HepG2 (cell line): ENCODE measurements at regions not wholly inside any gene's neighbourhood (a gene's known extent, or its start where the extent isn't known, plus 50 kb on each side); places are given as distances from the start of the nearest gene placed in this dataset.

Experiments
- ZNF20 ChIP-seq: sonication (generic); formaldehyde crosslinking; IDR thresholded peaks from 2 replicates; pipeline ENCODE4 v1.4.0; 2020; ENCODE audit warnings: mild to moderate bottlenecking, moderate library complexity, missing genetic modification reagents
- TF ChIP-seq, protein P1 (sequence below): sonication (generic); formaldehyde crosslinking; IDR thresholded peaks from 2 replicates; pipeline ENCODE4 v1.8.0; 2022; ENCODE audit warnings: mild to moderate bottlenecking, missing genetic modification reagents; ENCODE audit not compliant: insufficient replicate concordance

DNA sequence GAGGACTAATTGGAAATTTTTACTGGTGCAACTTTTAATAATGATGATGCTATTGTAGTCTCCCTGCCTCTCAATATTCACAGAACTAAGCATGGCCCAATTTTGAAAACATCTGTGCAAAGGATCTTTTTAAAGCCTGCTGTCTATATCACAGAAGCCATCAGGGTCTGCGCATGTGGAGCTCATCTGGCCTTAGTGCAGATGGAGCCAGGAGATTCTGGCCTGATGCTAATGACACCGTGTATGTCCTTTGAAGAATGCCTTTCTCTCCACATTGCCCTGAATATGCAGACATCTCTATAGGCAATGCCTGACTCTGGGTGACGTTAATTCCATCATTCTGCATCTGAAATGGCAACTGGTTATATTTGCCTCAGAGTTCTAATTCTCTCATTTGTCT, 1205.9 kb downstream of the AACS start:
- TF ChIP-seq, protein P1, sequence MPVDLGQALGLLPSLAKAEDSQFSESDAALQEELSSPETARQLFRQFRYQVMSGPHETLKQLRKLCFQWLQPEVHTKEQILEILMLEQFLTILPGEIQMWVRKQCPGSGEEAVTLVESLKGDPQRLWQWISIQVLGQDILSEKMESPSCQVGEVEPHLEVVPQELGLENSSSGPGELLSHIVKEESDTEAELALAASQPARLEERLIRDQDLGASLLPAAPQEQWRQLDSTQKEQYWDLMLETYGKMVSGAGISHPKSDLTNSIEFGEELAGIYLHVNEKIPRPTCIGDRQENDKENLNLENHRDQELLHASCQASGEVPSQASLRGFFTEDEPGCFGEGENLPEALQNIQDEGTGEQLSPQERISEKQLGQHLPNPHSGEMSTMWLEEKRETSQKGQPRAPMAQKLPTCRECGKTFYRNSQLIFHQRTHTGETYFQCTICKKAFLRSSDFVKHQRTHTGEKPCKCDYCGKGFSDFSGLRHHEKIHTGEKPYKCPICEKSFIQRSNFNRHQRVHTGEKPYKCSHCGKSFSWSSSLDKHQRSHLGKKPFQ (CRISPR knock-in tag), result no peak
- no peak for TF ChIP-seq ZNF20
